NCI-H2171 (cell line): ENCODE measurements at regions not wholly inside any gene's neighbourhood (a gene's known extent, or its start where the extent isn't known, plus 50 kb on each side); places are given as distances from the start of the nearest gene placed in this dataset.
"Not testable (repeated sequence)": the region's sequence is repeated elsewhere in the genome, so short reads cannot be mapped to it uniquely, and the experiment has no call there.

ENCODE experiments used
- DNase-seq: peaks from one replicate; lab custom pipeline; 2025; lab: John Stamatoyannopoulos, UW

- DNase-seq = no peak
Observed at GRCh38 chr4:137468836-137469235, 63.5 kb downstream of the PCDH18 start.

- no peak for DNase-seq
Observed at GRCh38 chr4:137467537-137467936, 64.8 kb downstream of the PCDH18 start.

GRCh38 chr4:137463377-137464003, 68.8 kb downstream of the PCDH18 start:
- no peak for DNase-seq

- DNase-seq = no peak
Observed at GRCh38 chr4:137455647-137456321, 76.5 kb downstream of the PCDH18 start.

- DNase-seq = no peak
Observed at GRCh38 chr4:137454767-137455166, 77.5 kb downstream of the PCDH18 start.

- DNase-seq = no peak
Observed at GRCh38 chr4:137452799-137453198, 79.5 kb downstream of the PCDH18 start.

GRCh38 chr4:137451172-137451825, 81.0 kb downstream of the PCDH18 start:
- no peak for DNase-seq

GRCh38 chr4:137448402-137448801, 83.9 kb downstream of the PCDH18 start:
- DNase-seq = no peak

- DNase-seq = no peak
Observed at GRCh38 chr4:137446071-137446470, 86.2 kb downstream of the PCDH18 start.

- no peak for DNase-seq
Observed at GRCh38 chr4:137443031-137443800, 89.1 kb downstream of the PCDH18 start.

- no peak for DNase-seq
Observed at GRCh38 chr4:137432446-137433311, 99.6 kb downstream of the PCDH18 start.

- DNase-seq = no peak
Observed at GRCh38 chr4:137430171-137430570, 102.1 kb downstream of the PCDH18 start.

GRCh38 chr4:137427411-137427810, 104.9 kb downstream of the PCDH18 start:
- DNase-seq = no peak

GRCh38 chr4:137425281-137425680, 107.0 kb downstream of the PCDH18 start:
- DNase-seq = no peak

- DNase-seq = no peak
Observed at GRCh38 chr4:137422666-137423065, 109.6 kb downstream of the PCDH18 start.

GRCh38 chr4:137421796-137422195, 110.5 kb downstream of the PCDH18 start:
- no peak for DNase-seq

GRCh38 chr4:137420901-137421396, 111.3 kb downstream of the PCDH18 start:
- no peak for DNase-seq

GRCh38 chr4:137417676-137418075, 114.6 kb downstream of the PCDH18 start:
- no peak for DNase-seq

GRCh38 chr4:137414802-137415201, 117.5 kb downstream of the PCDH18 start:
- no peak for DNase-seq

GRCh38 chr4:137408527-137409177, 123.6 kb downstream of the PCDH18 start:
- no peak for DNase-seq

- not testable (repeated sequence) for DNase-seq
Observed at GRCh38 chr4:137405833-137406232, 126.5 kb downstream of the PCDH18 start.
